ENCODE measurements at regions not wholly inside any gene's neighbourhood (a gene's known extent, or its start where the extent isn't known, plus 50 kb on each side); places are given as distances from the start of the nearest gene placed in this dataset.

DNA sequence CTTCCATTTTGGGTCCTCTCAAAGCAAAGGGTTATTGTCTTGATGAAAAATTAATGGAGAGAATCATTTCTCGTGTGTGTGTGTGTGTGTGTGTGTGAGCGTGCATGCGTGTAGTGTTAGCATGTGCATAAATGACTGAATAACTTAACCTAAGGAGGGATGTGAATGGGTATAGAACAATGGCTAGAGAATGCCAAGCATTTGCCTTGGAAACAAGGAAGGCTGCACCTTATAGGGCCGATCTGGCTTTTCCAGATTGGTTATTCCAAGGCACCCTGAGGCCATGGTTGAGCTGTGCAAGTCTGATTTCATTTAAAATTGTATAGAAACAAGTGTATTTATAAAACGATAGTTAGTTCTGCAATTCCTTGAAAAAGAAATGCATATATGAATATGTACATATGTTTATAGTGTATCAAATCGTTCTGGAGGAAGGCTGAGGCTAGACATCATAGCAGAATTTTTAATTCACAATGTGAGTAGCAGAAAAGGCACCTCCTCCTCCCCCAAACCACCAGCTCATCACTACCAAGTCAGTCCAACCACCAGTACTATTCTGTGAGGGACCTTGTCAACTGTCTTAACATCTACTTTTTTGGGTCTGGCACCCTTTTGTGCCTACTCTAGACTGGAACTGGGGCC, 322.7 kb upstream of the ISX start:
- intact Hi-C loops (cut with micrococcal nuclease) = no loop called here
- no peak overlapping the region for H3K27ac ChIP-seq (ENCODE audit: insufficient read depth, low read depth, low read length)
- TF ChIP-seq CTCF (IDR thresholded peaks at IDR 0.05; ENCODE audit: extremely low read depth in 1 of 2, insufficient read depth in 1 of 2, low read depth in 1 of 2, low read length in 2 of 2) (no peak), FOS (IDR thresholded peaks at IDR 0.05; ENCODE audit: borderline replicate concordance, insufficient read depth, low read length) (no peak), EZH2 (IDR thresholded peaks at IDR 0.05; ENCODE audit: borderline replicate concordance, low read depth, low read length, severe bottlenecking) (no peak), POLR2A (IDR thresholded peaks at IDR 0.05; ENCODE audit: low read depth, low read length) (no peak), POLR2AphosphoS5 (IDR thresholded peaks at IDR 0.05; ENCODE audit: insufficient read depth, low read depth, low read length) (no peak), JUN (IDR thresholded peaks at IDR 0.05; ENCODE audit: borderline replicate concordance, insufficient read depth, insufficient read length, low read depth) (no peak), MYC (IDR thresholded peaks at IDR 0.05; ENCODE audit: low read depth, low read length) (no peak), GATA2 (IDR thresholded peaks at IDR 0.05; ENCODE audit: insufficient read depth, insufficient read length, low read depth, low read length) (no peak)
- TF ChIP-seq, protein P1, sequence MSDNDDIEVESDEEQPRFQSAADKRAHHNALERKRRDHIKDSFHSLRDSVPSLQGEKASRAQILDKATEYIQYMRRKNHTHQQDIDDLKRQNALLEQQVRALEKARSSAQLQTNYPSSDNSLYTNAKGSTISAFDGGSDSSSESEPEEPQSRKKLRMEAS (IDR thresholded peaks at IDR 0.05; ENCODE audit: insufficient read depth, insufficient read length) = no peak
- FAIRE-seq (no peak), DNase-seq (ENCODE audit: low read depth, low spot score) (no peak)
- no TSS peak for BruUV-seq (replicated peaks)
- CTCF ChIA-PET = no interaction called here
- POLR2A ChIA-PET = no interaction called here
- no peaks in the 10 kb centered on the region for H3K36me3 ChIP-seq (ENCODE audit: control insufficient read depth in 2 of 2, extremely low read depth in 1 of 2, insufficient read depth in 2 of 2, low read length in 2 of 2)
- no peaks in the 10 kb centered on the region for H4K20me1 ChIP-seq (replicated peaks; ENCODE audit: control insufficient read depth, extremely low read depth, insufficient read depth, low read length)
- H3K9me3 ChIP-seq (replicated peaks; ENCODE audit: control insufficient read depth, insufficient read depth, low read length) = peaks cover 2% of the 10 kb centered on the region
- H3K4me3 ChIP-seq (replicated peaks in 1 of 3; ENCODE audit: insufficient read depth in 1 of 3, low read depth in 1 of 3, low read length in 3 of 3) = no peak overlapping the region
- H3K9ac ChIP-seq (replicated peaks; ENCODE audit: extremely low read depth, insufficient read depth, low read length) = no peak overlapping the region
- no peak overlapping the region for H2AFZ ChIP-seq (ENCODE audit: low read depth, low read length)
- no peaks in the 10 kb centered on the region for H3K27me3 ChIP-seq (ENCODE audit: control insufficient read depth in 2 of 2, insufficient read depth in 2 of 2, low read length in 2 of 2)
- no peaks in the 10 kb centered on the region for H3K79me2 ChIP-seq (ENCODE audit: control insufficient read depth, insufficient read depth, low read length)
- no peak overlapping the region for H3K4me2 ChIP-seq (ENCODE audit: insufficient read depth, low read length)
- dilution Hi-C loops (cut with MboI; ENCODE audit: extremely low pct_ligation_motif_present, low sequenced_read_pairs) = no loop called here
- no peaks in the 10 kb centered on the region for H3K4me1 ChIP-seq (ENCODE audit: control insufficient read depth, extremely low read depth, insufficient read depth, low read length)
- H3K9me1 ChIP-seq (replicated peaks; ENCODE audit: control insufficient read depth, extremely low read depth, insufficient read depth, low read length) = no peaks in the 10 kb centered on the region

Data from endothelial cell of umbilical vein (primary cell).